WTC11 (cell line): ENCODE measurements at regions not wholly inside any gene's neighbourhood (a gene's known extent, or its start where the extent isn't known, plus 50 kb on each side); places are given as distances from the start of the nearest gene placed in this dataset.

Experiments used
- CTCF ChIP-seq: fragments of 200-600 bp; IDR thresholded peaks from 2 replicates; pipeline ENCODE4 v1.8.0; 2022; ENCODE audit warnings: antibody characterized with exemption
- GABPB1 ChIP-seq: sonication (generic); formaldehyde crosslinking; IDR thresholded peaks from 2 replicates; pipeline ENCODE4 v1.8.1; 2023; ENCODE audit warnings: mild to moderate bottlenecking, missing genetic modification reagents
- GTF2I ChIP-seq: fragments of 250-450 bp; sonication (Bioruptor Pico); conservative IDR thresholded peaks from 2 replicates; pipeline ENCODE4 v1.4.0; 2021; ENCODE audit warnings: mild to moderate bottlenecking
- KAT7 ChIP-seq: sonication (generic); formaldehyde crosslinking; IDR thresholded peaks from 2 replicates; pipeline ENCODE4 v1.8.1; 2023; ENCODE audit warnings: missing genetic modification reagents, mild to moderate bottlenecking, borderline replicate concordance
- ZNF263 ChIP-seq: sonication (generic); formaldehyde crosslinking; IDR thresholded peaks from 2 replicates; pipeline ENCODE4 v1.8.1; 2022; ENCODE audit warnings: low read depth, mild to moderate bottlenecking, moderate library complexity, missing genetic modification reagents
- ZSCAN18 ChIP-seq: fragments of 250-450 bp; sonication (Bioruptor Pico); IDR thresholded peaks from 2 replicates; pipeline ENCODE4 v2.1.2; 2022; ENCODE audit warnings: mild to moderate bottlenecking, moderate library complexity

DNA sequence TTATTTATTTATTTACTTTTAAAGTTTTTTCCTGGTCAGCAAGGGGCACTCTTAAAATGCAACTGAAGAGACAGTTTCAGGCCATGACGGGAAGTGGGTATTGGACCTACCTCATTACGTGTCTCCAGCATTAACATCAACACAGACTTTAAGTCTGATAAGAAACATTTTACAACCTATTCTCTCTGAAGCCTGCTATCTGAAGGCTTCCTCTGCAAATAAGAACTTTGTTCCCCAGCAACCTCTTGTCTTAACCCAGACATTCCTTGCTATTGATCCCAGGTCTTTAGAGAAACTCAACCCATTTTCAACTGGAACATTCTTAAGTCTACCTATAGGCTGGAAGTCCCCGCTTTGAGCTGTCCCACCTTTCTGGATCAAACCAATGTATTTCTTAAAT lies 258.3 kb upstream of the TMPRSS15 start:
- TF ChIP-seq ZNF263 (CRISPR knock-in tag) (no peak), CTCF (no peak), GTF2I (CRISPR knock-in tag) (no peak), KAT7 (CRISPR knock-in tag) (no peak), ZSCAN18 (no peak), GABPB1 (CRISPR knock-in tag) (no peak)
